ENCODE measurements at regions not wholly inside any gene's neighbourhood (a gene's known extent, or its start where the extent isn't known, plus 50 kb on each side); places are given as distances from the start of the nearest gene placed in this dataset.

DNA sequence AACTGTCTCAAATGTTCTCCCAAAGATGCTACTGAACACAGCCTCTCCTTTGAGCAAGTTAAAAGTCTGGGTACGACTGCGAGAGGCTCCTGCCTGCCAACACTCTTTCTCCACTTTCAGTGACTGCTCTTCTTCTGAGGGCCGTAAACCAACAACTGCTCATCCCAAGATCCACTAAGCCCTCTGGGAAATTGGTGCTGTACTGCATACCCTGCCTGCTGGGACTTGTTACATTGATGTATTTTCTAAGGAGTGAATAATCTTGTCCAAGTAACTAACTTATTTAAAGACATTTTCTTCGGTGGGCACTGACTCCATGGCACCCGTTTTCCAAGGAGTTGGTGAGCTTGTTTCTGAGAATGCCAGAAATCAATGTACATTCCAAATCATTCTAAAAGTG, 87.2 kb downstream of the ZNF280B start:
- DNase-seq = no peak

DNA sequence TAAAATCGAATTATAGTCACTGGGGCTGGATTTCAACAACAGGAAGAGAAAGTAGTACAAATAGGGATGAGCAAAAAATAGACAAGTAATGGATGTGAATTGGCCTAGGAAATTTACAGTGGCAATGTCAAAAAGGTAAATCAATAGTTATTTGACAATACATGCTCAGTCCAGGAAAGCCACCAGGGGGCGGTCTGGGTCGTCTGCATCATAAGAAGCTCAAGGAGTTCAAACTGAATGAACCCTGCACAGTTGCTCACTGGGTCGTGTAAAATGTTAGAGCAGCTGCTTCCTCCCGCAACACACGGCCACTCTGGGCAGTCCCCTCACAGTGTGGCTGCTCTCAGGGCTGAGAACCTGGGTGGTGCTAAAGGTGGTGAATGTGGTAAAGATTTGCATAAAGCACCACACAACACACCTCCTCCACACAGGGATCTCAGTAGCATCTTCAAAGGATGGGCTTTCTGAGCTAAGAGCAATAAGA, 85.9 kb downstream of the ZNF280B start:
- DNase-seq = peak; percentile 52

DNA sequence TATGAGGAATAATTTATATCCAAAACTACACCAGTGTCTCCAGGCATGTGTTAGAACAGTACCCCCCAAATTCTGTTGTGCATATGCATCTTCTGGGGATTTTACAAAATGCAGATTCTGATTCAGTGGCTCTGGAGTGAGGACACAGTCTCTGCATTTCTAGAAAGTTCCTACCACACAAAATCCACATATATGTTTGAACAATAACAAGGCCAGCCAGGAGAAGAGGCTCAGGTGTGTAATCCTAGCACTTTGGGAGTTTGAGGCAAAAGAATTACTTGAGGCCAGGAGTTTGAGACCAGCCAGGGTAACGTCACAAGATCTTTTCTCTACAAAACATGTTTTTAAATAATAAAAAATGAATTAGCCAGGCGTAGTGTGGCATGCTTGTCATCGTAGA, 84.9 kb downstream of the ZNF280B start:
- DNase-seq = no peak

DNA sequence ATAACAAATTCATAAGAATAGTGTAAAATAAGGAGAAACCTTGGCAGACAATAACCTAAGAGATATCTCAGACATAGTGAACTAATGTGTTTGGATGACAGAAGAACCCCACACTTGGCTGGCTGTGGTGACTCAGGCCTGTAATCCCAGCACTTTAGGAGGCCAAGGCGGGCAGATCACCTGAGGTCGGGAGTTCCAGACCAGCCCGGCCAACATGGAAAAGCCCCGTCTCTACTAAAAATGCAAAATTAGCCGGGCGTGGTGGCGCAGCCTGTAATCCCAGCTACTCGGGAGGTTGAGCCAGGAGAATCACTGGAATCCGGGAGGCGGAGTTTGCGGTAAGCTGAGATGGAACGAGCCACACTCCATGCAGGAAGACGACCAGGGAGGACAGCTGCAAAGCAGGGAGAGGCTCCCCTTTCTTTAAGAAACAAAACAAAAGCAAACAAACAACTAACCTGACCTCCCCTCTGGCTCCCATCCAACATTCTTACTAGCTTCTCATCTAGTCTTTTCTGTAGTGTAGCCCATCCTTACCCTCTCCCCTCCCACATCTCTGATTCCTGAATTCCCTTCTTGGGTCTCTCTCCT, 84.2 kb downstream of the ZNF280B start:
- no peak for DNase-seq

DNA sequence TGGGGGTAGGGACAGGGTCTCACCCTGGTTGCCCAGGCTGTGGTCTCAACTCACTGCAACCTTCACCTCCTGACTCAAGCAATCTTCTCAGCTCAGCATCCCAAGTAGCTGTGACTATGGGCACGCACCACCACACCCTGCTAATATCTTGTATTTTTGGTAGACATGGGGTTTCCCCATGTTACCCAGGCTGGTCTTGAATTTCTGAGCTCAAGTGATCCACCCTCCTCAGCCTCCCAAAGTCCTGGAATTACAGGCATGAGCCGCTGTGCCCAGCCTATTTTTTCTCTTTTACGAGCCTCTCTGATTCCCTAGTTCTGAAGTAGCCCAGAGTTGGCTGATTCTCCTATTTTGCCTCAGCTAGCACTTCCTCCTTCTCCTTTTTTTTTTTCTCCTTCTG, 83.6 kb downstream of the ZNF280B start:
- DNase-seq = no peak

DNA sequence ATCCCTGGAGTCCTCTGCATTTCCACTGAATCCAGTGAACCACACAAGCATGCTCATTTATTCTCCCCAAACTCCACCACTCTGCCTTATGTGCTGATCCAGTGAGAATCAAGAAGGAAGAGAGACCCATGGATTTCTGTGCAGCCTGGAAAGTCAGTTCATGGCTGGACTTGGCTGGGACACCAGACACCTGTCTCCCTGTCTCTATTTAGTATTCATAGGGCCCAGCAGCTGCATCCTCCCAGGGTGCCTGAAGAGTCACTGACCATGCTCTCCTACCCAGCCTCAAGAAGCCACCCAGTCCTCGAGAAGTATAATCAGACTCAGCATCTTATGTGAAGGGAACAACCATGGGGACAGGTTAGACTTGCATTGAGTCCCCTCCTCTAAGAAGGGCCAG, 83.2 kb downstream of the ZNF280B start:
- no peak for DNase-seq

DNA sequence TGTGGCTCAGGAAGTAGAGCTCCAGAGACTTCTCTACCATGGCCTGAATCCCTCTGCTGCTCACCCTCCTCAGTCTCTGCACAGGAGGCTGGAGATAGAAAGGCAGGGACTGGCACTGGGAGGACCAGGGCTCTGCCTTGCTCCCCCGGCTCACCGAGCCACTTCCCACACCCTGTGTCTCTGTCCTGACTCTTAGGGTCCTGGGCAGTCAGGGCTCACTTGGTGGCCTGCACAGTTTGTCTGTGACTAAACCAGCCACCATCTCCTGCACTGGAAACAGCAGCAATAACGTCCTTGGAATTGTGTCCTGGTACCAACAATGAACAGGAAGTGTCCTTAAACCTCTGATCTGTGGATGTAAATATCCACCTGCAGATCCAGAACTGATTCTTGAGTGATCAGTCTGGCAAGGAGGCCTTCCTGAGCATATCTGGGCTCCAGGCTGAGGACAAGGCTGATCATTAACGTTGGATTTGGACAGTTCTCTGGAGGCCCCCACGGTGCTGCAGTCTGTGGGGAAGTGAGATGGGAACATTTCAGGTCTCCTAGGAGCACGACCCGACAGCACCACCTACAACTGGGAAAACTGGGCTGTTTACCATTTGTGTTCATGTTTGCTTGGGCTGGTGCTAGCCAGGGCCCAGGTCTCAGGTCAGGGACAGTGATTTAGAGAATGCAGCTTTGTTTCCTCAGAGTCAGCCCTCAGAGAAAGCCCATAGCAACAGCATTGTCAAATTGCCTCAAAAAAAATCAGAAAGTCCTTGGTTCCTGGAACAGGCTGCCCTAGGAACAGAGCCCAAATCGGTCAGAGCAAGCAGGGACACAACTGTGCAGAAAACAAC, 82.5 kb downstream of the ZNF280B start:
- DNase-seq = no peak

DNA sequence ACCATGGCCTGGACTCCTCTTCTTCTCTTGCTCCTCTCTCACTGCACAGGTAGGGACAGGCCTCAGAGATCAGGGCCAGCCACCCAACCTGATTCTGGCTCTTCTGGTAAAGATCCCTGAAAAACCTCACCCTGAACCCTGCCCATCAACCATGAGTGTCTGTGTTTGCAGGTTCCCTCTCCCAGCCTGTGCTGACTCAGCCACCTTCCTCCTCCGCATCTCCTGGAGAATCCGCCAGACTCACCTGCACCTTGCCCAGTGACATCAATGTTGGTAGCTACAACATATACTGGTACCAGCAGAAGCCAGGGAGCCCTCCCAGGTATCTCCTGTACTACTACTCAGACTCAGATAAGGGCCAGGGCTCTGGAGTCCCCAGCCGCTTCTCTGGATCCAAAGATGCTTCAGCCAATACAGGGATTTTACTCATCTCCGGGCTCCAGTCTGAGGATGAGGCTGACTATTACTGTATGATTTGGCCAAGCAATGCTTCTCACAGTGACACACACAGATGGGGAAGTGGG, 80.9 kb downstream of the ZNF280B start:
- no peak for DNase-seq

DNA sequence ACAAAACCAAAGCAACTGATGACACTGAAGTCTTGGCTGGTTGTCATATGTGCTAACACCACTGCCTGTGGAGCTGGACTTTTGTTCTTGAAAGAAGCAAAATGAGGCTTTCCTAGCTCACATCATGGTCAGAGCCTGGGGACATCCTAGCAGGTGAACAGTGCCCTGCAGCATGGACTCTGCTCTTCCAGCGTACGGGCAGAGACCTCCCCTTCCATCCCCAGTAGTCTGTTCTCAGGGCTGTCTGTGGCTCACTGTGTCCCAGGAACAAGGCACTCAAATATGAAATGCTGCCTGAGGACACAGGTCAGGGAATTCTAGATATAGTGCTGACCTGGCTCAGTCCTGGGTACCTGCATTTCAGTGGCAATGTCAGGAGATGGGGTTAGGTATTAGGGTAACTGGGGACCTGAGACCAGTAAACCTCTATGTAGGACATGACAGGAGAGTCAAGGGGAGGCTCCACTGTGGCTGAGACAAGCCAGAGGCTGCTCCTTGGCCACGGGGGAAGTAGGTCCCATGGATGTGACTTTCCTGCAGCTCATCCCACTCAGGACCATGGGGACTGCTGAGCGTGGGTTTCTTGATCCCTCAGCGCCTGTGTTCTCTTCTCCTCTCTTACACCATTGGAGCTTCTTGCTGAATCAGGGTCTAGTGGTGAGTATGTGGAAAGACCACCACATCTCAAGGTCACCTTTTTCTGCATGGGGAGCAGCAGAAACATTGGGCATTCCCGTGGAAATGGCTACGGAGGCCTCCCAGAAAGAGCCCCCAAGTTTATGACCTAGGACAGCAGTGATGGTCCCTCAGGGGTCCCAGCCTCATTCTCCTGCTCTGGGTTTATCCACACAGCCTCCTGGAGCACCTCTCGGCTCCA, 80.1 kb downstream of the ZNF280B start:
- DNase-seq = no peak

DNA sequence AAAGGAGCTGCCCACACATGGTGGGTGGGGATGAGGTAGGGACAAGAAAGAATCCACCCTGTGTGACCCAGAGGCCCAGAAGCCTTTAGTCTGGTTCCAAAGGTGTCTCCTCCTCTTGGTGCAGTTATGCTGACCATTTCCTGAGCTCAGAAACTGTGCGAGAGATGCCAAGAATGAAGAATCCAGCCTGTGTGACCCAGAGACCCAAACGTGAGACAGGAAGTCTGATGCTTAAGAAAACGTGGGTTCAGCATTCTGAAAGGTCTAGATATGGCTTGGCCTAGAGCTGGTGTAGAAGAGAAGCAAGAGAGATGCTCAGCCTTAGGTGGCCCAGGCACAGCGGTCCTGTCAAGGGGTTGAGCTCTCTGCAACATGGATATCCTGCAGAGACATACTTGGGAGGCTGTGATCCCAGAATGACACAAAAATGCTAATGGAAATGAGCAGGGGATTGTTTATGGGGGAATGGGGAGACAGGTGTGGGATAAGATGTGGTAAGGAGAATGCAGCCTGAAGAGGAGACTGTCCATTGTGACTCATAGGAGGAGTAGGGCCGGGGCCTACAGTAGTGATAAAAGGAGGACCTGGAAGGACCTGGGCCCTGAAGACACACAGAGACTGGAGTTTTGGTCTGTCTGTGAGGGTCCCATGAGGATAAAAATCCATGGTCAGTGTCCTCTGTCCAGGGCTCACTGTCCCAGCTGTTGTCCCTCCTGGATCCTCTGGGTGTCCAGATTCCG, 79.0 kb downstream of the ZNF280B start:
- no peak for DNase-seq

DNA sequence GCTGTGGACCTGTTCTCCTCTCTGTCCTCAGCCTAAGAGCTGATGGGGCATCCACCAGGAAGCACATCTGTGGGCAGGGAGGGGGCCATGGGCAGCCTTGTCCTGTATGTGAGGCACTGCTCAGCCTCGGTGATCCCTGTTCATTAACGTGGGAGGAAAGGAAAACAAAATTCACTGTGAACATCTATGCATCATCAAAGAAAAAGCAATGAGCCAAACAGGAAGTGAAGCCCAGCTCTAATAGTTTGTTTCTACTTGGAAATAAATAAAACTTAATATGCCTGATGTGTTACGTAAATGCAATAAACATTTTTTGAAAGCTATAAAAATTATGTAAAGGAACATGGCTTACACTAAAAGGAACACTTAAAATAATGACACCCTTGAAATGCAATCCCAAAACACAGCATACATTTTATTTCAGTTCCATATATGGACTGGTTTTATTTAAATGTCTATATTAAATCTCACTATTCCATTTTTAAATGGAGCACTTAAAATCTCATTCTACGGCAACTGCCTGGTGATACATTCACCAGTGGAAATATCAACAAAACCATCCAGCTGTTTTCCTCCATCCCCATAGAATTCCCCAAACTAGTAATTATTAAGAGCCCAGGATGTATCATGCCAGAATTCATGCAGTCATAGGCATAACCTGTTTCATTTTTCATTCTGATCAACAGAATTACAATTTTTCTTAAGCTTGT, 78.3 kb downstream of the ZNF280B start:
- no peak for DNase-seq

DNA sequence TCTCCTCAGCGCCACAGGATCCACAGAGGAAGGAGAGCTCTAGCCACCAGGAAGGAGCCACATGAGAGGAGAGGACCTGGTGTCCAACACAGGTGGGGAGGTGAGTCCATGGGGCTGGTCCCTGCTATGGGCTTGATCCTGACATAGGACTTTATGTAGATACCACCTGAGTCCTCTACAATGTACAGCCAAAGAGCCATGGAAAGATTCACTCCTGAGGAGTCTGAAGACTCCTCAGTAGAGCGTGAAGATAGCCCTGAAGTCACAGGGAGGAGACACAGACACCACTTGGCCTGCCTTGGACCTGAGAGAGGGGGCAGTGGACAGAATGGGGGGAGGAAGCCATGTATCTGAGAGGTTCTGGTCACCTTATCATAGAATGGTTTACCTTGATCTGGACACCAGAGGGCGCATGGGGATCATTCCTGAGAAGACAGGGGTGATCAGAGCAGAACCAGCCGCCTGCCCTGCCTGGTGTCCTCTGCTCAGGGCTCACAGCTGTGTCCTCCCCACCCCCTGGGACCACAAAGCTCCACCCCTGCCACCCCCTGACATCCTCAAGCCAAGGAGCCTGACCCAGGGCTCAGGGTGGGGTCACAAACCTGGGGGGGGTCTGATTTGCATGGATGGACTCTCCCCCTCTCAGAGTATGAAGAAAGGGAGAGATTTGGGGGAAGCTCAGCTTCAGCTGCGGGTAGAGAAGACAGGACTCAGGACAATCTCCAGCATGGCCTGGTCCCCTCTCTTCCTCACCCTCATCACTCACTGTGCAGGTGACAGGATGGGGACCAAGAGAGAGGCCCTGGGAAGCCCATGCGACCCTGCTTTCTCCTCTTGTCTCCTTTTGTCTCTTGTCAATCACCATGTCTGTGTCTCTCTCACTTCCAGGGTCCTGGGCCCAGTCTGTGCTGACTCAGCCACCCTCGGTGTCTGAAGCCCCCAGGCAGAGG, 77.0 kb downstream of the ZNF280B start:
- DNase-seq = peak; percentile 61

DNA sequence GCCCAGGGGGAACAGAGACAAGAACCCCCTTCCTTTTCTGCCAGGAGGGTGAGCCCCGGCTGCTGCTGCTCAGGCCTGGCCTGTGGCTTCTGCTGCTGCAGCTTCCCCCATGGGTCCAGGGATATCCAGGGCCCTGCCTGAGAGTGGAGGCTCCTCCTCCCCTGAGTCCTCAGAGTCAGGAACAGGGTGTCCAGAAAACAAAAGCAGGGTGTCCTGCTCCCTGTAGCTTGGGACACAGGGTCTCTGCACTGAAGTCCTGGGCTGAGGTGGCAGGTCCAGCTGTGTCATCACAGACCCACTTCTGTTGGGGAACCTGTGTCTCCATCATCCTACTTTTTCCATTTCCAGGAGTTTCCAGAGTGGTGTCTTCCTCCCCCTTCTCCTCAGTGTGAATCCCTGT, 76.1 kb downstream of the ZNF280B start:
- no peak for DNase-seq

DNA sequence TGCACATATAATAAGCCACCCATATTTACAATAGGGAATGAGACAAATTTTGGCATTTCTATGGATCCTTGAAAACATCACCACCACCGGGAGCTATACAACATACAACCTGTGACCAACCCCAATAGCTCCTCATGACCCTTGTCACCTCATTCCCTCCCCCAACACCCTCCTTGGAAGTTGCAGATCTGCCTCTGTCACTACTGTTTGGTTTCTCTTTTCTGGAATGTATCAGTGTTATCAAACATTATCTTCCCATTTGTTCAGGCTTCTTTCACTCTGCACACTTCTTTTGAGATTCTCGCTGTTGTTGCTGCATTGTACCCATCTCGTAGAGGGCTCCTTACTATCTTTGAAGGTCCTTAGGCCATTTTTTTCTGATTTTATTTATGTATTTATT, 75.6 kb downstream of the ZNF280B start:
- DNase-seq = no peak

DNA sequence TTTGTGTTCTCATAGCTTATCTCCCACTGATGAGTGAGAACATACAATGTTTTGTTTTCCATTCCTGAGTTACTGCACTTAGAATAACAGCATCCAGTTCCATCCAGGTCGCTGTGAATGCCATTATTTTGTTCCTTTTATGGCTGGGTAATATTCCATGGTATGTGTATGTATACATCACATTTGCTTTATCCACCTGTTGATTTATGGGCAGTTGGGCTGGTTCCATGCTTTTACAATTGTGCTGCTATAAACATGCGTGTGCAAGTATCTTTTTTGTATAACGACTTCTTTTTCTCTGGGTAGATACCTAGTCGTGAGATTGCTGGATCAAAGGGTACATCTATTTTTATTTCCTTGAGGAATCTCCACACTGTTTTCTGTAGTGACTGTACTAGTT, 74.8 kb downstream of the ZNF280B start:
- no peak for DNase-seq
